KMS-11 (cell line): ENCODE measurements at regions not wholly inside any gene's neighbourhood (a gene's known extent, or its start where the extent isn't known, plus 50 kb on each side); places are given as distances from the start of the nearest gene placed in this dataset.
A peak's percentile ranks its signal among the peaks of the same experiment; 100 is the strongest.
"Not testable (repeated sequence)": the region's sequence is repeated elsewhere in the genome, so short reads cannot be mapped to it uniquely, and the experiment has no call there.

Source experiments
- H2AFZ ChIP-seq: fragments of 200-600 bp; sonication (generic); 2 replicates; pipeline ENCODE4 v1.6.1; 2016; ENCODE audit warnings: antibody characterized with exemption, mixed run types, low read depth
- H3K27ac ChIP-seq: fragments of 200-600 bp; sonication (generic); 2 replicates; pipeline ENCODE4 v1.6.1; 2016; ENCODE audit warnings: mild to moderate bottlenecking, mixed run types
- H3K27me3 ChIP-seq: fragments of 200-600 bp; sonication (generic); 2 replicates; pipeline ENCODE4 v1.6.1; 2017; ENCODE audit warnings: mild to moderate bottlenecking, low read depth, mixed run types, moderate library complexity; ENCODE audit not compliant: insufficient read depth
- H3K36me3 ChIP-seq: fragments of 200-600 bp; sonication (generic); 2 replicates; pipeline ENCODE4 v1.6.1; 2017; ENCODE audit warnings: mild to moderate bottlenecking, mixed run types; ENCODE audit not compliant: insufficient read depth
- H3K4me1 ChIP-seq: fragments of 200-600 bp; sonication (generic); 2 replicates; pipeline ENCODE4 v1.6.1; 2016; ENCODE audit warnings: mild to moderate bottlenecking, low read depth, mixed run types; ENCODE audit not compliant: poor library complexity, severe bottlenecking
- H3K4me2 ChIP-seq: fragments of 200-600 bp; sonication (generic); 2 replicates; pipeline ENCODE4 v1.7.0; 2016; ENCODE audit warnings: mild to moderate bottlenecking, mixed run types
- H3K4me3 ChIP-seq: fragments of 200-600 bp; sonication (generic); IDR thresholded peaks from 2 replicates; pipeline ENCODE4 v1.6.1; 2017; ENCODE audit warnings: low read depth, low read length, mixed read lengths; ENCODE audit not compliant: insufficient read depth
- H3K79me2 ChIP-seq: fragments of 200-600 bp; sonication (generic); 2 replicates; pipeline ENCODE4 v1.6.1; 2016; ENCODE audit warnings: low read depth, mixed run types; ENCODE audit not compliant: insufficient read depth
- H3K9ac ChIP-seq: fragments of 200-600 bp; sonication (generic); 2 replicates; pipeline ENCODE4 v1.6.1; 2016; ENCODE audit warnings: mild to moderate bottlenecking, mixed run types
- H4K20me1 ChIP-seq: fragments of 200-600 bp; sonication (generic); 2 replicates; pipeline ENCODE4 v1.6.1; 2016; ENCODE audit warnings: mild to moderate bottlenecking, mixed run types; ENCODE audit not compliant: insufficient read depth
- CTCF ChIP-seq: fragments of 200-600 bp; sonication (generic); conservative IDR thresholded peaks from 2 replicates; pipeline ENCODE4 v1.6.1; 2017; ENCODE audit warnings: low read depth, mild to moderate bottlenecking, antibody characterized with exemption, low read length, moderate library complexity, mixed read lengths

- H3K4me1 ChIP-seq = peaks cover 25% of the 10 kb centered on the region
- H3K4me2 ChIP-seq = peak overlapping the region; percentile 94; the same call in 1 of the 2 replicates
- not testable (repeated sequence) for H3K36me3 ChIP-seq, H3K79me2 ChIP-seq, H3K27me3 ChIP-seq, H4K20me1 ChIP-seq, H3K4me3 ChIP-seq, H3K27ac ChIP-seq, H2AFZ ChIP-seq, H3K9ac ChIP-seq
Measured at GRCh38 chr16:29127806-29128420, 143.1 kb downstream of the LAT start.

GRCh38 chr16:29126616-29127015 is 141.8 kb downstream of the LAT start:
- TF ChIP-seq CTCF = no peak
- no peaks in the 10 kb centered on the region for H3K27me3 ChIP-seq
- H3K9ac ChIP-seq = no peak overlapping the region
- no peak overlapping the region for H2AFZ ChIP-seq
- H3K4me1 ChIP-seq = peaks cover 25% of the 10 kb centered on the region
- H4K20me1 ChIP-seq = no peaks in the 10 kb centered on the region
- no peaks in the 10 kb centered on the region for H3K79me2 ChIP-seq
- H3K36me3 ChIP-seq = no peaks in the 10 kb centered on the region
- H3K27ac ChIP-seq = no peak overlapping the region
- no peak overlapping the region for H3K4me3 ChIP-seq
- H3K4me2 ChIP-seq = no peak overlapping the region

GRCh38 chr16:29126057-29126494 is 141.2 kb downstream of the LAT start:
- Histone ChIP-seq H3K9ac (no peak overlapping the region), H3K4me2 (no peak overlapping the region)
- TF ChIP-seq CTCF = no peak

GRCh38 chr16:29124828-29125227 is 140.0 kb downstream of the LAT start:
- Histone ChIP-seq H3K4me1 (peaks cover 23% of the 10 kb centered on the region), H3K27me3 (no peaks in the 10 kb centered on the region), H3K36me3 (no peaks in the 10 kb centered on the region), H2AFZ (no peak overlapping the region), H3K9ac (no peak overlapping the region), H4K20me1 (no peaks in the 10 kb centered on the region), H3K4me2 (no peak overlapping the region), H3K79me2 (no peaks in the 10 kb centered on the region), H3K4me3 (no peak overlapping the region), H3K27ac (no peak overlapping the region)
- TF ChIP-seq CTCF = no peak

More at GRCh38 chr16:29126057-29126494, 141.2 kb downstream of the LAT start:
- H4K20me1 ChIP-seq = no peaks in the 10 kb centered on the region
- peaks cover 25% of the 10 kb centered on the region for H3K4me1 ChIP-seq
- H3K79me2 ChIP-seq = no peaks in the 10 kb centered on the region
- H3K27ac ChIP-seq = no peak overlapping the region
- H3K27me3 ChIP-seq = no peaks in the 10 kb centered on the region
- no peak overlapping the region for H3K4me3 ChIP-seq
- H3K36me3 ChIP-seq = no peaks in the 10 kb centered on the region
- H2AFZ ChIP-seq = no peak overlapping the region

- not testable (repeated sequence) for H3K4me3 ChIP-seq, H3K4me2 ChIP-seq, H3K36me3 ChIP-seq, H2AFZ ChIP-seq, H3K27me3 ChIP-seq, H3K79me2 ChIP-seq, H3K27ac ChIP-seq, H3K9ac ChIP-seq, H4K20me1 ChIP-seq
- H3K4me1 ChIP-seq = peaks cover 17% of the 10 kb centered on the region
Measured at GRCh38 chr16:29124162-29124561, 139.3 kb downstream of the LAT start.

- H2AFZ ChIP-seq, H3K79me2 ChIP-seq, H3K4me2 ChIP-seq, H3K27ac ChIP-seq, H3K4me3 ChIP-seq, H3K9ac ChIP-seq, H4K20me1 ChIP-seq, H3K27me3 ChIP-seq, H3K36me3 ChIP-seq: not testable (repeated sequence)
- H3K4me1 ChIP-seq = peaks cover 12% of the 10 kb centered on the region
Measured at GRCh38 chr16:29120680-29121079, 135.8 kb downstream of the LAT start.

GRCh38 chr16:29118301-29118957 is 133.6 kb downstream of the LAT start:
- H3K4me3 ChIP-seq, H4K20me1 ChIP-seq, H3K9ac ChIP-seq, H3K79me2 ChIP-seq, H2AFZ ChIP-seq, H3K27me3 ChIP-seq, H3K4me2 ChIP-seq, H3K27ac ChIP-seq, H3K36me3 ChIP-seq: not testable (repeated sequence)
- peaks cover 27% of the 10 kb centered on the region for H3K4me1 ChIP-seq
